ENCODE measurements at regions not wholly inside any gene's neighbourhood (a gene's known extent, or its start where the extent isn't known, plus 50 kb on each side); places are given as distances from the start of the nearest gene placed in this dataset.

GRCh38 chr3:152209776-152210175 lies 59.0 kb upstream of the MBNL1 start:
- TF ChIP-seq CTCF (IDR thresholded peaks at IDR 0.05): no peak
- no peak for TF ChIP-seq FOXK1 (CRISPR knock-in tag; IDR thresholded peaks at IDR 0.05)
- no peak for TF ChIP-seq MYBL2 (CRISPR knock-in tag; IDR thresholded peaks at IDR 0.05)
- TF ChIP-seq HMGXB4 (CRISPR knock-in tag; IDR thresholded peaks at IDR 0.05): no peak
- TF ChIP-seq USF2 (CRISPR knock-in tag; IDR thresholded peaks at IDR 0.05): no peak
- no peak for TF ChIP-seq ATF1 (CRISPR knock-in tag; IDR thresholded peaks at IDR 0.05)
- TF ChIP-seq SP1 (CRISPR knock-in tag; conservative IDR thresholded peaks at IDR 0.05): no peak
- no peak for TF ChIP-seq SMAD3 (CRISPR knock-in tag; IDR thresholded peaks at IDR 0.05; ENCODE audit: borderline replicate concordance)
- TF ChIP-seq JAZF1 (CRISPR knock-in tag; IDR thresholded peaks at IDR 0.05): no peak
- no peak for TF ChIP-seq ZBTB43 (CRISPR knock-in tag; IDR thresholded peaks at IDR 0.05)
